Body of pancreas (tissue), 4 donors: ENCODE measurements at regions not wholly inside any gene's neighbourhood (a gene's known extent, or its start where the extent isn't known, plus 50 kb on each side); places are given as distances from the start of the nearest gene placed in this dataset.

Experiments
- ATAC-seq: fragments of 150-250 bp; one replicate; pipeline ENCODE4 v1.9.1; 2016
- DNase-seq, 4 donors: peaks; one replicate each; pipeline ENCODE4 v3.0.0-alpha.2; 2019
- H3K27ac ChIP-seq, 4 donors: fragments of 200-600 bp; sonication (generic); 1 replicate in 3 of 4; 2 replicates in 1 of 4; pipeline versions ENCODE4 v1.5.1 to v1.6.1; 2016 to 2019; ENCODE audit warnings: mild to moderate bottlenecking in 1 of 4, mixed read lengths in 1 of 4, moderate library complexity in 1 of 4
- H3K27me3 ChIP-seq, 2 donors: fragments of 200-600 bp; sonication (generic); one replicate each; pipeline ENCODE4 v1.6.0; 2016; ENCODE audit warnings: mild to moderate bottlenecking in 1 of 2
- H3K36me3 ChIP-seq, 2 donors: fragments of 200-600 bp; sonication (generic); replicated peaks in 1 of 2; 2 replicates each; pipeline ENCODE4 v1.5.1; 2016; ENCODE audit warnings: low read depth in 2 of 2; ENCODE audit not compliant: insufficient read depth in 1 of 2
- H3K4me1 ChIP-seq: fragments of 200-600 bp; sonication (generic); one replicate; pipeline ENCODE4 v1.6.0; 2016
- H3K4me3 ChIP-seq, 2 donors: fragments of 200-600 bp; sonication (generic); 1 replicate in 1 of 2; 2 replicates in 1 of 2; pipeline ENCODE4 v1.5.1; 2016 to 2019
- H3K9me3 ChIP-seq, 3 donors: fragments of 200-600 bp; sonication (generic); 1 replicate in 2 of 3; 2 replicates in 1 of 3; pipeline ENCODE4 v1.5.1; 2016
- POLR2A ChIP-seq, 3 donors: fragments of 450-650 bp; IDR thresholded peaks; one replicate each; pipeline ENCODE4 v1.6.1; 2016; ENCODE audit warnings: antibody characterized with exemption in 3 of 3, mild to moderate bottlenecking in 2 of 3
- WGBS, 2 donors: methylation state at CpG; one replicate each; pipeline ENCODE4 v1.1.5; 2017; 5-methylcytosine and 5-hydroxymethylcytosine counted together
- intact Hi-C: fragments of 100-400 bp; cut with DNase I; formaldehyde crosslinking; loops from one replicate; pipeline ENCODE4 v1.15.1; 2023
- TF ChIP-seq, protein P1 (sequence below), 7 experiments: fragments of 450-650 bp in 4 of 7; fragments of 200-600 bp in 3 of 7; sonication (generic) in 3 of 7; IDR thresholded peaks; one replicate each; pipeline ENCODE4 v1.5.1; 2016 to 2019; ENCODE audit warnings: antibody characterized with exemption in 7 of 7

DNA sequence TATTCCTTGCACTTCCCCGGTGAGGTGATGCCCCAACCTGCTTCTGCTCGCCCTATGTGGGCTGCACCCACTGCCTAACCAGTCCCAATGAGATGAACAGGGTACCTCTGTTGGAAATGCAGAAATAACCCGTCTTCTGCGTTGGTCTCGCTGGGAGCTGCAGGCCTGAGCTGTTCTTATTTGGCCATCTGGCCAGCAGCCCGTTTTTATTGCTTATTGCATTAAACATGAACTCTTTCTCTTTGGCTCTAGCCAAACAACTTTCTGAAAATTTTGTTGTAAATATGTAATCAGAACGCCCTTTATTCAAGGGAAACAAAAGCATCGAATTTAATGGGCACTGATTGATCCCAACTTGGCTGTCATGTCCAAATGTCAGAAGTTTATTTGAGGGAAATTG lies 124.7 kb upstream of the FTMT start:
- no peak overlapping the region for H3K27ac ChIP-seq
- WGBS, 2 donors = 60 to 65% methylated on average over 8 of the region's 8 CpGs

DNA sequence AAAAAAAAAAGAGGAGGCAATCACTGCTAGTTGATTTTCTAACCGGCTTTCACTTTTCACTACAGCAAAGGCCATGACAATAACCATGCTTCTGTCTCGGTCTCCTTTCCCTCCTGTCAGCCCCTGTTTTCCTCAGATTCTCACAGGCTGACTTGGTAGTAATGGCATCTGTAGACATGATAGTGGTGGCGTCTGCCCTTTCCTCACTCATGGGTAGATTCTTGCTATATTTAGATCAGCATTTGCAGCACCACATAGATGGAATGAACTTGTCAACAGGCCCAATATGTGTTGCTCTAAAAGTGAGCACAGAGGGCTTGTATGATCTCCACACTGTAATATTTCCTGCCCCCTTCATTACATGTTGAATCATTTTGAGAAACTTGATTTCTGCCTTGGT lies 120.3 kb upstream of the FTMT start:
- Histone ChIP-seq H3K4me3 (no peak overlapping the region), H3K9me3 (no peaks in the 10 kb centered on the region), H3K36me3 (no peaks in the 10 kb centered on the region), H3K27ac (no peak overlapping the region), H3K4me1 (no peaks in the 10 kb centered on the region), H3K27me3 (no peaks in the 10 kb centered on the region)
- intact Hi-C loops = no loop called here
- DNase-seq (no peak), ATAC-seq (no peak)
- 38 to 41% methylated on average over 3 of the region's 3 CpGs for WGBS, 2 donors
- TF ChIP-seq, protein P1, sequence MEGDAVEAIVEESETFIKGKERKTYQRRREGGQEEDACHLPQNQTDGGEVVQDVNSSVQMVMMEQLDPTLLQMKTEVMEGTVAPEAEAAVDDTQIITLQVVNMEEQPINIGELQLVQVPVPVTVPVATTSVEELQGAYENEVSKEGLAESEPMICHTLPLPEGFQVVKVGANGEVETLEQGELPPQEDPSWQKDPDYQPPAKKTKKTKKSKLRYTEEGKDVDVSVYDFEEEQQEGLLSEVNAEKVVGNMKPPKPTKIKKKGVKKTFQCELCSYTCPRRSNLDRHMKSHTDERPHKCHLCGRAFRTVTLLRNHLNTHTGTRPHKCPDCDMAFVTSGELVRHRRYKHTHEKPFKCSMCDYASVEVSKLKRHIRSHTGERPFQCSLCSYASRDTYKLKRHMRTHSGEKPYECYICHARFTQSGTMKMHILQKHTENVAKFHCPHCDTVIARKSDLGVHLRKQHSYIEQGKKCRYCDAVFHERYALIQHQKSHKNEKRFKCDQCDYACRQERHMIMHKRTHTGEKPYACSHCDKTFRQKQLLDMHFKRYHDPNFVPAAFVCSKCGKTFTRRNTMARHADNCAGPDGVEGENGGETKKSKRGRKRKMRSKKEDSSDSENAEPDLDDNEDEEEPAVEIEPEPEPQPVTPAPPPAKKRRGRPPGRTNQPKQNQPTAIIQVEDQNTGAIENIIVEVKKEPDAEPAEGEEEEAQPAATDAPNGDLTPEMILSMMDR (IDR thresholded peaks at IDR 0.05) = no peak
- no peak for TF ChIP-seq POLR2A (IDR thresholded peaks at IDR 0.05)

More for the DNA sequence above, 124.7 kb upstream of the FTMT start:
- no peaks in the 10 kb centered on the region for H3K36me3 ChIP-seq
- H3K4me1 ChIP-seq = no peaks in the 10 kb centered on the region
- TF ChIP-seq POLR2A (IDR thresholded peaks at IDR 0.05) = no peak
- TF ChIP-seq, protein P1 (IDR thresholded peaks at IDR 0.05) = no peak
- H3K4me3 ChIP-seq = no peak overlapping the region
- DNase-seq = no peak
- H3K27me3 ChIP-seq = no peaks in the 10 kb centered on the region
- no peak for ATAC-seq
- H3K9me3 ChIP-seq = no peaks in the 10 kb centered on the region
- intact Hi-C loops = no loop called here

DNA sequence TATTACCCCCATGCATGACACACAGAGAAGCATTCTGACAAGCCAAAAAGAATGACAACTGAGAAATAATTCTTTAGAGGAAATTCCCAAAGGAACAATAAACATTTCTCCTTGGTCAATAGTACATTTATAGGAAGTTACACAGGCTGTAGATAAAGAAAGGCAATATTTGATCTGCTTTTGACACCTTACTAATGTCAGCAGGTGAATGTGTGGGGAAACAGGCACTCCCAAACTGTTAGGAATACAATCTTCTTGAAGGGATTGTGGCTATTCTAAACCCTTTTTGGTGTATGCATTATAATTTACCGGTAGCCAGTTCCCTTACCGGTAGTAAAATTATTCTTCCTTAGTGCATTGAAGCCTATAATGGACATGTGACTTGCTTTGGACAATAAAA lies 116.1 kb upstream of the FTMT start:
- H3K9me3 ChIP-seq = peaks cover 0 to 8% (median 0%) of the 10 kb centered on the region in 3 donors
- no peak overlapping the region for H3K27ac ChIP-seq
- TF ChIP-seq POLR2A (IDR thresholded peaks at IDR 0.05) = no peak
- TF ChIP-seq, protein P1 (IDR thresholded peaks at IDR 0.05) = no peak
- no peaks in the 10 kb centered on the region for H3K36me3 ChIP-seq
- no peaks in the 10 kb centered on the region for H3K4me1 ChIP-seq
- DNase-seq (no peak), ATAC-seq (no peak)
- no peak overlapping the region for H3K4me3 ChIP-seq
- intact Hi-C loops = no loop called here
- H3K27me3 ChIP-seq = no peaks in the 10 kb centered on the region
- whole genome bisulfite sequencing, 2 donors = 79 to 94% methylated on average over 2 of the region's 2 CpGs

DNA sequence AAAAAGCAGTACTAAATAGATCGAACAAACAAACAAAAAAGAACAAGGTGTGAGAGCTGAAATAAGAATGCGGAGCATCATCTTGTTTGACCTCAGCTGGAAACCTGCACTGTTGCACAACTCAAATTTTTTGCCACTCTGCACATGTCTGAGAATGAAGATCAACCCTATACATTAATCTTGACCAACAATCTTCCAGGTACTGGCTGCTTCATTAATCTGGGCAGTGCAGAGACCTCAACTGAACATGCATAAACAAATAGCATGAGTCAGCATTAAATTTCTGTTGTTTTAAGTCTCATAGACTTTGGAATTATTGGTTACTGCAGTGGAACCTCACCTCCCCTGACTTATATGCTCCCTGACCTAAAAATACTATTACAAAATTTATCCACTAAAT lies 114.6 kb upstream of the FTMT start:
- H3K27ac ChIP-seq = no peak overlapping the region
- TF ChIP-seq POLR2A (IDR thresholded peaks at IDR 0.05) = no peak
- TF ChIP-seq, protein P1 (IDR thresholded peaks at IDR 0.05) = no peak
- no peaks in the 10 kb centered on the region for H3K4me1 ChIP-seq
- no peaks in the 10 kb centered on the region for H3K36me3 ChIP-seq
- intact Hi-C loops = no loop called here
- H3K9me3 ChIP-seq = peaks cover 0 to 8% (median 0%) of the 10 kb centered on the region in 3 donors
- no peaks in the 10 kb centered on the region for H3K27me3 ChIP-seq
- ATAC-seq = no peak
- 82 to 92% methylated on average over 2 of the region's 2 CpGs for WGBS, 2 donors
- DNase-seq = no peak
- H3K4me3 ChIP-seq = no peak overlapping the region

DNA sequence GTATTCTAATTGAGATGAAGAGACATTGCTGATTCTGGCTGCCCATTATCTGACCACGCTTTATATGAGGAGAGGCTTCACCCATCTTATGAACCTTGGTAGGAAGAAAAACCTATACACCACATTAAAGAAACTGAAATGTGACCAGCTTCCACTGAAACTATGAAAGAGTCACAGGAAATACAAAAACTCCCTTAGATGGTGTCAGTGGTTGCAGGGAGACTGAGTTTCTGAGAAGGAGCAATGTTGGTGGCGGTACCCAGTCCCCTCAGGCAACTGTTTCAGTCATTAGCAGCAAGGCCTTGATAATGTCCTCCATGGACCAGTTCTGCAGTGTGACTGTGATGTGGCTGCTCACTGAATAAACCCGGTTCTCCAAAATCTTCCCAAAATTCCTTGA lies 110.5 kb upstream of the FTMT start:
- TF ChIP-seq, protein P1 (IDR thresholded peaks at IDR 0.05) = no peak
- no peak for TF ChIP-seq POLR2A (IDR thresholded peaks at IDR 0.05)
- no peak for DNase-seq
- Histone ChIP-seq H3K4me3 (no peak overlapping the region), H3K27ac (no peak overlapping the region), H3K9me3 (peaks cover 0 to 8% (median 0%) of the 10 kb centered on the region in 3 donors), H3K27me3 (no peaks in the 10 kb centered on the region), H3K36me3 (no peaks in the 10 kb centered on the region), H3K4me1 (no peaks in the 10 kb centered on the region)
- ATAC-seq = no peak
- WGBS, 2 donors = 73 to 78% methylated on average over 3 of the region's 3 CpGs
- intact Hi-C loops = no loop called here
